Tibial nerve (tissue), 4 donors: ENCODE measurements at regions not wholly inside any gene's neighbourhood (a gene's known extent, or its start where the extent isn't known, plus 50 kb on each side); places are given as distances from the start of the nearest gene placed in this dataset.

ENCODE experiments used
- EP300 ChIP-seq, 2 donors: sonication (generic); formaldehyde crosslinking; IDR thresholded peaks; one replicate each; pipeline ENCODE4 v1.6.1; 2017; ENCODE audit warnings: antibody characterized with exemption in 2 of 2, mild to moderate bottlenecking in 1 of 2
- POLR2A ChIP-seq, 2 donors: fragments of 450-650 bp; IDR thresholded peaks; one replicate each; pipeline ENCODE4 v1.6.1; 2017; ENCODE audit warnings: antibody characterized with exemption in 2 of 2, mild to moderate bottlenecking in 2 of 2, moderate library complexity in 2 of 2
- TF ChIP-seq, protein P1 (sequence below), 5 experiments: fragments of 200-600 bp in 3 of 5; fragments of 450-650 bp in 2 of 5; sonication (generic) in 3 of 5; IDR thresholded peaks; one replicate each; pipeline ENCODE4 v1.5.1; 2016 to 2019; ENCODE audit warnings: antibody characterized with exemption in 5 of 5, mild to moderate bottlenecking in 3 of 5, moderate library complexity in 2 of 5

DNA sequence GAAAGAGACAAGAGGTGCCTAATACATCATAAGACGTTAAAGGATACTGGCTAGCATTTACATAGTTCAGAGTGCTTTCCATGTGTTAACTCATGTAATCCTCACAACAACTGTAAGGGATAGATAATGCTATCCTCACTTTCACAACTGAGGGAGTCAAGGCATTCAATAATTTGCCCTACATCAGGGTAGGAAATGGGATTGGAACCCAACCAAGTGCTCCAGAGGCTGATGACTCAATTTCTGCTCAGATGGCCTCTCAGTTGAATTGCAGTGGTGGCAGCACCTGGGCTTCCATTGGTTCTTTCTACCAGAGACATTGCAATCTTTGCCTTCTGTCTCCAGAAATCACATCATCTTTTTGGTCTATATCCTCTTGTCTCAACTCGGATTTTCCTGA lies 232.9 kb downstream of the ETS1 start:
- TF ChIP-seq, protein P1, sequence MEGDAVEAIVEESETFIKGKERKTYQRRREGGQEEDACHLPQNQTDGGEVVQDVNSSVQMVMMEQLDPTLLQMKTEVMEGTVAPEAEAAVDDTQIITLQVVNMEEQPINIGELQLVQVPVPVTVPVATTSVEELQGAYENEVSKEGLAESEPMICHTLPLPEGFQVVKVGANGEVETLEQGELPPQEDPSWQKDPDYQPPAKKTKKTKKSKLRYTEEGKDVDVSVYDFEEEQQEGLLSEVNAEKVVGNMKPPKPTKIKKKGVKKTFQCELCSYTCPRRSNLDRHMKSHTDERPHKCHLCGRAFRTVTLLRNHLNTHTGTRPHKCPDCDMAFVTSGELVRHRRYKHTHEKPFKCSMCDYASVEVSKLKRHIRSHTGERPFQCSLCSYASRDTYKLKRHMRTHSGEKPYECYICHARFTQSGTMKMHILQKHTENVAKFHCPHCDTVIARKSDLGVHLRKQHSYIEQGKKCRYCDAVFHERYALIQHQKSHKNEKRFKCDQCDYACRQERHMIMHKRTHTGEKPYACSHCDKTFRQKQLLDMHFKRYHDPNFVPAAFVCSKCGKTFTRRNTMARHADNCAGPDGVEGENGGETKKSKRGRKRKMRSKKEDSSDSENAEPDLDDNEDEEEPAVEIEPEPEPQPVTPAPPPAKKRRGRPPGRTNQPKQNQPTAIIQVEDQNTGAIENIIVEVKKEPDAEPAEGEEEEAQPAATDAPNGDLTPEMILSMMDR (IDR thresholded peaks at IDR 0.05) = no peak
- TF ChIP-seq POLR2A (IDR thresholded peaks at IDR 0.05) (no peak), EP300 (IDR thresholded peaks at IDR 0.05) (no peak)
